CD4-positive, alpha-beta T cell (primary cell): ENCODE measurements at regions not wholly inside any gene's neighbourhood (a gene's known extent, or its start where the extent isn't known, plus 50 kb on each side); places are given as distances from the start of the nearest gene placed in this dataset.

ENCODE experiments used
- ATAC-seq: fragments of 200-7000 bp; cut with Tn5 transposase; one replicate; pipeline ENCODE4 v1.10.0; 2022; ENCODE audit warnings: mild to moderate bottlenecking; ENCODE audit not compliant: poor library complexity
- CTCF ChIA-PET: fragments of 350-600 bp; sonication (Branson Sonifier 250); formaldehyde crosslinking; loops from one replicate; lab custom pipeline; 2021; ENCODE audit warnings: antibody characterized with exemption, inconsistent platforms; lab: Charles Lee
- POLR2A ChIA-PET: fragments of 350-600 bp; sonication (Branson Sonifier 250); formaldehyde crosslinking; loops from one replicate; lab custom pipeline; 2021; ENCODE audit warnings: antibody characterized with exemption, inconsistent platforms; lab: Charles Lee
- DNase-seq, 14 experiments: peaks; one replicate each; pipeline ENCODE4 v3.0.0-alpha.2; 2013 to 2020; ENCODE audit warnings: mixed read lengths in 2 of 14
- H3K27ac ChIP-seq, 2 donors: one replicate each; pipeline versions ENCODE4 v1.5.1 to v1.7.0; 2013; ENCODE audit warnings: low read length in 2 of 2, low read depth in 1 of 2, mild to moderate bottlenecking in 1 of 2
- H3K27me3 ChIP-seq, 2 experiments: 1 replicate in 1 of 2; 2 replicates in 1 of 2; pipeline versions ENCODE4 v1.6.1 to v1.7.0; 2013; ENCODE audit warnings: low read length in 2 of 2, control low read depth in 1 of 2, mild to moderate bottlenecking in 1 of 2, moderate library complexity in 1 of 2; ENCODE audit not compliant: insufficient read depth in 2 of 2, control insufficient read depth in 1 of 2
- H3K36me3 ChIP-seq: one replicate; pipeline ENCODE4 v1.6.1; 2013; ENCODE audit warnings: low read length, control low read depth; ENCODE audit not compliant: insufficient read depth
- H3K4me1 ChIP-seq: one replicate; pipeline ENCODE4 v1.6.1; 2013; ENCODE audit warnings: low read length, control low read depth; ENCODE audit not compliant: insufficient read depth
- H3K4me3 ChIP-seq: one replicate; pipeline ENCODE4 v1.5.1; 2013; ENCODE audit warnings: mild to moderate bottlenecking, low read length, moderate library complexity
- H3K9me3 ChIP-seq, 2 experiments: 1 replicate in 1 of 2; 2 replicates in 1 of 2; pipeline versions ENCODE4 v1.6.1 to v1.7.0; 2013; ENCODE audit warnings: low read length in 2 of 2, mild to moderate bottlenecking in 2 of 2, control low read depth in 1 of 2, moderate library complexity in 1 of 2; ENCODE audit not compliant: control insufficient read depth in 1 of 2, insufficient read depth in 1 of 2
- H3K27ac Mint-ChIP-seq: one replicate; pipeline ENCODE4 v1.8.0; 2020; ENCODE audit warnings: mixed read lengths
- H3K27me3 Mint-ChIP-seq: one replicate; pipeline ENCODE4 v1.8.0; 2021; ENCODE audit warnings: mixed read lengths
- H3K36me3 Mint-ChIP-seq: one replicate; pipeline ENCODE4 v1.8.0; 2021; ENCODE audit warnings: low read depth, mixed read lengths
- H3K4me1 Mint-ChIP-seq: one replicate; pipeline ENCODE4 v1.8.0; 2021; ENCODE audit warnings: low read depth, mixed read lengths
- H3K4me3 Mint-ChIP-seq: one replicate; pipeline ENCODE4 v1.8.0; 2020; ENCODE audit warnings: mild to moderate bottlenecking, mixed read lengths
- H3K9me3 Mint-ChIP-seq: one replicate; pipeline ENCODE4 v1.8.0; 2020; ENCODE audit warnings: mixed read lengths
- intact Hi-C, 2 experiments: fragments of 100-400 bp; cut with DNase I in 1 of 2; cut with micrococcal nuclease in 1 of 2; formaldehyde crosslinking; loops; one replicate each; pipeline versions ENCODE4 v1.15.1 to v1.9.0; 2023 to 2025; cut with DNase I, micrococcal nuclease
- TF ChIP-seq, protein P1 (sequence below): fragments of 200-600 bp; IDR thresholded peaks from one replicate; pipeline ENCODE4 v1.8.0; 2022; ENCODE audit warnings: antibody characterized with exemption, mild to moderate bottlenecking

DNA sequence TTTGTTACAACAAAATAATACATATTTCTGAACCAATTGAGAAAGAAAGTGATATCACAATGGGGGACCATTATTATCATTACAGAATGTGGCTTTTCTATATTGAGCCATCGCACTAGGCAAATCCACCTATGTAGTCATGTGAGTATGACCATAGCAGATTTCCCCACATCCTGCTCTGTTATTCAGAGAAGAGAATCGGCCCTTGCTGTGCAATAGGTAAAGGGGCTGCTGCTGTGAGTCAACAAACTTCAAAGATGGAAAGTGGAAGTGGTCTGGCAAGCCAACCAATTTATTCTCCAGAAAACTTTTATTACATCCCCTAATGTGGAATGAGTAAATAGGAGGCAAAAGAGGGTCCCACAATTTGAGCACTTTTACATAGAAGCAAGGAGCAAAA is 573.4 kb downstream of the ETV1 start:
- ChIA-PET POLR2A (no interaction called here), CTCF (no interaction called here)
- no peaks in the 10 kb centered on the region for H3K36me3 Mint-ChIP-seq
- intact Hi-C loops, result no loop called here
- H3K36me3 ChIP-seq, result no peaks in the 10 kb centered on the region
- H3K27me3 Mint-ChIP-seq, result no peaks in the 10 kb centered on the region
- ATAC-seq (no peak), DNase-seq (no peak)
- no peaks in the 10 kb centered on the region for H3K4me1 ChIP-seq
- H3K4me1 Mint-ChIP-seq, result no peaks in the 10 kb centered on the region
- no peak overlapping the region for H3K27ac Mint-ChIP-seq
- no peak overlapping the region for H3K4me3 Mint-ChIP-seq
- TF ChIP-seq, protein P1, sequence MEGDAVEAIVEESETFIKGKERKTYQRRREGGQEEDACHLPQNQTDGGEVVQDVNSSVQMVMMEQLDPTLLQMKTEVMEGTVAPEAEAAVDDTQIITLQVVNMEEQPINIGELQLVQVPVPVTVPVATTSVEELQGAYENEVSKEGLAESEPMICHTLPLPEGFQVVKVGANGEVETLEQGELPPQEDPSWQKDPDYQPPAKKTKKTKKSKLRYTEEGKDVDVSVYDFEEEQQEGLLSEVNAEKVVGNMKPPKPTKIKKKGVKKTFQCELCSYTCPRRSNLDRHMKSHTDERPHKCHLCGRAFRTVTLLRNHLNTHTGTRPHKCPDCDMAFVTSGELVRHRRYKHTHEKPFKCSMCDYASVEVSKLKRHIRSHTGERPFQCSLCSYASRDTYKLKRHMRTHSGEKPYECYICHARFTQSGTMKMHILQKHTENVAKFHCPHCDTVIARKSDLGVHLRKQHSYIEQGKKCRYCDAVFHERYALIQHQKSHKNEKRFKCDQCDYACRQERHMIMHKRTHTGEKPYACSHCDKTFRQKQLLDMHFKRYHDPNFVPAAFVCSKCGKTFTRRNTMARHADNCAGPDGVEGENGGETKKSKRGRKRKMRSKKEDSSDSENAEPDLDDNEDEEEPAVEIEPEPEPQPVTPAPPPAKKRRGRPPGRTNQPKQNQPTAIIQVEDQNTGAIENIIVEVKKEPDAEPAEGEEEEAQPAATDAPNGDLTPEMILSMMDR, result no peak
- H3K9me3 ChIP-seq, result peaks cover 0 to 5% of the 10 kb centered on the region in 2 experiments
- H3K27me3 ChIP-seq, result no peaks in the 10 kb centered on the region
- H3K27ac ChIP-seq, result no peak overlapping the region
- peaks cover 4% of the 10 kb centered on the region for H3K9me3 Mint-ChIP-seq
- H3K4me3 ChIP-seq, result no peak overlapping the region

DNA sequence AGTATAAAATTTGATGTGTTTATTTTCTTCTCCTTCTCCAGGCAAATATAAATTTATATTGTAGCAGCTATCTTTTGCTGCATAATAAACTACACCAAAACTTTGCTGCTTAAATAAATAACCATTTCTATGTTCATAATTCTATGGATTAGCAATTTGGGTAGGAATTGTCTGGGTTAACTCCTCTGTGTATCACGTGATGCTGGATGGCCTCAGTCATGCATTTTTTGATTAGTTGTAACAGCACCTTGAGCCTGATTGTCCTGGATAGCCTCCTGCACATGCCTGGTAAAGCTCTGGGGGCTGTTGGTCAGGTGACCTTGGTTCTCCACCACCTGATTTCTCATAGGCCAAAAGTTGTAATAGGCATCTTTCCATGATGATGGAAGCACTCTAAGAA is 572.9 kb downstream of the ETV1 start:
- TF ChIP-seq, protein P1, result no peak
- H3K9me3 ChIP-seq, result peaks cover 0 to 5% of the 10 kb centered on the region in 2 experiments
- H3K27me3 ChIP-seq, result no peaks in the 10 kb centered on the region
- no peak for DNase-seq
- peaks cover 7% of the 10 kb centered on the region for H3K9me3 Mint-ChIP-seq
- no peak overlapping the region for H3K4me3 Mint-ChIP-seq
- ATAC-seq, result no peak
- no peaks in the 10 kb centered on the region for H3K4me1 Mint-ChIP-seq
- intact Hi-C loops, result no loop called here
- no peaks in the 10 kb centered on the region for H3K4me1 ChIP-seq
- H3K27me3 Mint-ChIP-seq, result no peaks in the 10 kb centered on the region
- H3K36me3 ChIP-seq, result no peaks in the 10 kb centered on the region
- CTCF ChIA-PET, result no interaction called here
- H3K4me3 ChIP-seq, result no peak overlapping the region
- no peaks in the 10 kb centered on the region for H3K36me3 Mint-ChIP-seq
- no peak overlapping the region for H3K27ac Mint-ChIP-seq
- POLR2A ChIA-PET, result no interaction called here
- no peak overlapping the region for H3K27ac ChIP-seq

DNA sequence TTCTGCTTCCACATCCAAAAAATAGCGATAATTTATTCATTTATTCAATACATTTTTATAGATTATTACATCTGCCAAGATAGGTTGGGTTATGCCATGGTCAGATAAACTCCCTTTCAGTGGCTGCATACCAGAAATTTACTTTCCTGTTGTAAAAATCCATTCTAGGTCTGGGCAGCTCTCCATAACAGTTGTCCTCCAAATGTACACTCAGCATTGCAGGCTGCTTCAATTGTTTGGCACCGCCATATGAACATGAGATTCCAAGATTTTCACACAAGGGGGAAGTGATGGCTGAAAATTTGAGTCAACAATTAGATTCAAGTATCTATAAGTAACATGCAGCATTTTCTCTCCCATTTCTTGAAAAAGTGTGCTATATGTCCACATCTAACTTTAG is 568.7 kb downstream of the ETV1 start:
- peaks cover 10% of the 10 kb centered on the region for H3K9me3 Mint-ChIP-seq
- no peaks in the 10 kb centered on the region for H3K36me3 ChIP-seq
- no peaks in the 10 kb centered on the region for H3K27me3 Mint-ChIP-seq
- no peaks in the 10 kb centered on the region for H3K27me3 ChIP-seq
- H3K4me1 Mint-ChIP-seq, result no peaks in the 10 kb centered on the region
- no peak overlapping the region for H3K4me3 ChIP-seq
- H3K36me3 Mint-ChIP-seq, result no peaks in the 10 kb centered on the region
- CTCF ChIA-PET, result no interaction called here
- H3K4me3 Mint-ChIP-seq, result no peak overlapping the region
- H3K9me3 ChIP-seq, result peaks cover 0 to 5% of the 10 kb centered on the region in 2 experiments
- no peak overlapping the region for H3K27ac ChIP-seq
- TF ChIP-seq, protein P1, result no peak
- intact Hi-C loops, result no loop called here
- no peaks in the 10 kb centered on the region for H3K4me1 ChIP-seq
- H3K27ac Mint-ChIP-seq, result no peak overlapping the region
- no peak for DNase-seq
- POLR2A ChIA-PET, result no interaction called here
- ATAC-seq, result no peak
